ENCODE measurements at regions not wholly inside any gene's neighbourhood (a gene's known extent, or its start where the extent isn't known, plus 50 kb on each side); places are given as distances from the start of the nearest gene placed in this dataset.

- no peak for DNase-seq
Observed at GRCh38 chr2:19131871-19132270, 226.6 kb downstream of the OSR1 start.

GRCh38 chr2:19128148-19128547 lies 230.3 kb downstream of the OSR1 start:
- DNase-seq: no peak

- DNase-seq: no peak
Observed at GRCh38 chr2:19127616-19128015, 230.8 kb downstream of the OSR1 start.

- DNase-seq: no peak
Observed at GRCh38 chr2:19125901-19126680, 232.3 kb downstream of the OSR1 start.

GRCh38 chr2:19124135-19124534 lies 234.3 kb downstream of the OSR1 start:
- DNase-seq: no peak

GRCh38 chr2:19123556-19123955 lies 234.9 kb downstream of the OSR1 start:
- no peak for DNase-seq

GRCh38 chr2:19122220-19122619 lies 236.2 kb downstream of the OSR1 start:
- no peak for DNase-seq

- DNase-seq: no peak
Observed at GRCh38 chr2:19120941-19121750, 237.3 kb downstream of the OSR1 start.

GRCh38 chr2:19120181-19120580 lies 238.2 kb downstream of the OSR1 start:
- DNase-seq: no peak

- no peak for DNase-seq
Observed at GRCh38 chr2:19119326-19120001, 239.0 kb downstream of the OSR1 start.

- DNase-seq: no peak
Observed at GRCh38 chr2:19116918-19117317, 241.5 kb downstream of the OSR1 start.

GRCh38 chr2:19114754-19115231 lies 243.6 kb downstream of the OSR1 start:
- DNase-seq: no peak

GRCh38 chr2:19114126-19114525 lies 244.3 kb downstream of the OSR1 start:
- no peak for DNase-seq

GRCh38 chr2:19111354-19111753 lies 247.1 kb downstream of the OSR1 start:
- no peak for DNase-seq

GRCh38 chr2:19109518-19109917 lies 248.9 kb downstream of the OSR1 start:
- no peak for DNase-seq

GRCh38 chr2:19106376-19106775 lies 252.0 kb downstream of the OSR1 start:
- DNase-seq: no peak

- DNase-seq: no peak
Observed at GRCh38 chr2:19104503-19104902, 253.9 kb downstream of the OSR1 start.

- DNase-seq: no peak
Observed at GRCh38 chr2:19102696-19103423, 255.6 kb downstream of the OSR1 start.

GRCh38 chr2:19101968-19102367 lies 256.5 kb downstream of the OSR1 start:
- no peak for DNase-seq

- DNase-seq: no peak
Observed at GRCh38 chr2:19100570-19100969, 257.9 kb downstream of the OSR1 start.

GRCh38 chr2:19099181-19099580 lies 259.2 kb downstream of the OSR1 start:
- DNase-seq: no peak

- DNase-seq: no peak
Observed at GRCh38 chr2:19098467-19099160, 259.8 kb downstream of the OSR1 start.

Measured in NCI-H1417 (cell line).